Chondrocyte (in vitro differentiated cells): ENCODE measurements at regions not wholly inside any gene's neighbourhood (a gene's known extent, or its start where the extent isn't known, plus 50 kb on each side); places are given as distances from the start of the nearest gene placed in this dataset.
"Not testable (repeated sequence)": the region's sequence is repeated elsewhere in the genome, so short reads cannot be mapped to it uniquely, and the experiment has no call there.

ENCODE experiments used
- DNase-seq: peaks from one replicate; pipeline ENCODE4 v3.0.0; 2021; ENCODE audit warnings: mixed read lengths, low spot score
- H3K27ac Mint-ChIP-seq: one replicate; pipeline ENCODE4 v1.8.0; 2021; ENCODE audit warnings: mild to moderate bottlenecking, moderate library complexity, mixed read lengths; ENCODE audit not compliant: unreplicated experiment
- H3K27me3 Mint-ChIP-seq: 2 replicates; pipeline ENCODE4 v1.8.0; 2021; ENCODE audit warnings: low read depth, mixed read lengths
- H3K36me3 Mint-ChIP-seq: 2 replicates; pipeline ENCODE4 v1.8.0; 2021; ENCODE audit warnings: low read depth, mixed read lengths
- H3K4me1 Mint-ChIP-seq: 2 replicates; pipeline ENCODE4 v1.8.0; 2021; ENCODE audit warnings: low read depth, mild to moderate bottlenecking, mixed read lengths
- H3K4me3 Mint-ChIP-seq: one replicate; pipeline ENCODE4 v1.8.0; 2021; ENCODE audit warnings: mild to moderate bottlenecking, moderate library complexity, mixed read lengths; ENCODE audit not compliant: unreplicated experiment
- H3K9me3 Mint-ChIP-seq: 2 replicates; pipeline ENCODE4 v1.8.0; 2021; ENCODE audit warnings: low read depth, mixed read lengths
- CTCF ChIP-seq: fragments of 200-600 bp; sonication (generic); IDR thresholded peaks from 2 replicates; pipeline ENCODE4 v1.5.0; 2021; ENCODE audit warnings: antibody characterized with exemption, mild to moderate bottlenecking, moderate library complexity

- Mint-ChIP-seq H3K27me3 (no peaks in the 10 kb centered on the region), H3K9me3 (peaks cover 6% of the 10 kb centered on the region), H3K4me3 (no peak overlapping the region), H3K4me1 (no peaks in the 10 kb centered on the region), H3K27ac (no peak overlapping the region), H3K36me3 (no peaks in the 10 kb centered on the region)
- no peak for DNase-seq
- TF ChIP-seq CTCF, result no peak
Observed at GRCh38 chr6:80862756-80863155, 756.3 kb downstream of the BCKDHB start.

- TF ChIP-seq CTCF, result no peak
- no peaks in the 10 kb centered on the region for H3K4me1 Mint-ChIP-seq
- peaks cover 10% of the 10 kb centered on the region for H3K9me3 Mint-ChIP-seq
- H3K4me3 Mint-ChIP-seq, result no peak overlapping the region
- H3K36me3 Mint-ChIP-seq, result no peaks in the 10 kb centered on the region
- no peak overlapping the region for H3K27ac Mint-ChIP-seq
- no peak for DNase-seq
- H3K27me3 Mint-ChIP-seq, result no peaks in the 10 kb centered on the region
Observed at GRCh38 chr6:80860107-80860506, 753.6 kb downstream of the BCKDHB start.

- not testable (repeated sequence) for H3K27me3 Mint-ChIP-seq, H3K4me3 Mint-ChIP-seq, H3K27ac Mint-ChIP-seq, H3K36me3 Mint-ChIP-seq, H3K4me1 Mint-ChIP-seq
- H3K9me3 Mint-ChIP-seq, result peaks cover 47% of the 10 kb centered on the region
- peak; percentile 50 for DNase-seq
Observed at GRCh38 chr6:80847973-80848372, 741.5 kb downstream of the BCKDHB start.

GRCh38 chr6:80832337-80832736 is 725.9 kb downstream of the BCKDHB start:
- Mint-ChIP-seq H3K4me1 (peaks cover 5% of the 10 kb centered on the region), H3K27me3 (no peaks in the 10 kb centered on the region), H3K36me3 (no peaks in the 10 kb centered on the region), H3K4me3 (no peak overlapping the region), H3K27ac (no peak overlapping the region), H3K9me3 (peaks cover 3% of the 10 kb centered on the region)
- TF ChIP-seq CTCF, result no peak
- no peak for DNase-seq

GRCh38 chr6:80793411-80793810 is 686.9 kb downstream of the BCKDHB start:
- Mint-ChIP-seq H3K27me3 (no peaks in the 10 kb centered on the region), H3K27ac (no peak overlapping the region), H3K4me3 (no peak overlapping the region), H3K36me3 (no peaks in the 10 kb centered on the region), H3K4me1 (peaks cover 6% of the 10 kb centered on the region), H3K9me3 (peaks cover 3% of the 10 kb centered on the region)
- DNase-seq, result no peak
- TF ChIP-seq CTCF, result no peak

GRCh38 chr6:80792151-80792550 is 685.7 kb downstream of the BCKDHB start:
- no peaks in the 10 kb centered on the region for H3K36me3 Mint-ChIP-seq
- no peak for TF ChIP-seq CTCF
- DNase-seq, result no peak
- H3K27ac Mint-ChIP-seq, result no peak overlapping the region
- peaks cover 6% of the 10 kb centered on the region for H3K4me1 Mint-ChIP-seq
- no peak overlapping the region for H3K4me3 Mint-ChIP-seq
- peaks cover 1% of the 10 kb centered on the region for H3K9me3 Mint-ChIP-seq
- H3K27me3 Mint-ChIP-seq, result no peaks in the 10 kb centered on the region
